Glutamatergic neuron (in vitro differentiated cells): ENCODE measurements at regions not wholly inside any gene's neighbourhood (a gene's known extent, or its start where the extent isn't known, plus 50 kb on each side); places are given as distances from the start of the nearest gene placed in this dataset.
"Not testable (repeated sequence)": the region's sequence is repeated elsewhere in the genome, so short reads cannot be mapped to it uniquely, and the experiment has no call there.

Experiments used
- DNase-seq: peaks from one replicate; pipeline ENCODE4 v3.0.0; 2022
- H3K27ac Mint-ChIP-seq: one replicate; pipeline ENCODE4 v1.8.0; 2020; ENCODE audit warnings: mild to moderate bottlenecking, mixed read lengths, inconsistent platforms; ENCODE audit not compliant: unreplicated experiment
- H3K27me3 Mint-ChIP-seq: one replicate; pipeline ENCODE4 v1.8.0; 2020; ENCODE audit warnings: mild to moderate bottlenecking, moderate library complexity, mixed read lengths, inconsistent platforms; ENCODE audit not compliant: unreplicated experiment
- H3K36me3 Mint-ChIP-seq: one replicate; pipeline ENCODE4 v1.8.0; 2020; ENCODE audit warnings: mild to moderate bottlenecking, mixed read lengths, inconsistent platforms; ENCODE audit not compliant: unreplicated experiment
- H3K4me1 Mint-ChIP-seq: one replicate; pipeline ENCODE4 v1.8.0; 2020; ENCODE audit warnings: mild to moderate bottlenecking, low read depth, mixed read lengths, inconsistent platforms; ENCODE audit not compliant: unreplicated experiment
- H3K4me3 Mint-ChIP-seq: one replicate; pipeline ENCODE4 v1.8.0; 2020; ENCODE audit warnings: mild to moderate bottlenecking, mixed read lengths, inconsistent platforms; ENCODE audit not compliant: unreplicated experiment
- H3K9me3 Mint-ChIP-seq: one replicate; pipeline ENCODE4 v1.8.0; 2020; ENCODE audit warnings: mild to moderate bottlenecking, moderate library complexity, mixed read lengths, inconsistent platforms; ENCODE audit not compliant: unreplicated experiment
- TF ChIP-seq, protein P1 (sequence below): fragments of 200-600 bp; sonication (generic); IDR thresholded peaks from one replicate; pipeline ENCODE4 v1.5.0; 2021; ENCODE audit not compliant: partially characterized antibody, unreplicated experiment

GRCh38 chr5:174892742-174893141 is 168.4 kb downstream of the MSX2 start:
- H3K4me1 Mint-ChIP-seq, result no peaks in the 10 kb centered on the region
- TF ChIP-seq, protein P1, sequence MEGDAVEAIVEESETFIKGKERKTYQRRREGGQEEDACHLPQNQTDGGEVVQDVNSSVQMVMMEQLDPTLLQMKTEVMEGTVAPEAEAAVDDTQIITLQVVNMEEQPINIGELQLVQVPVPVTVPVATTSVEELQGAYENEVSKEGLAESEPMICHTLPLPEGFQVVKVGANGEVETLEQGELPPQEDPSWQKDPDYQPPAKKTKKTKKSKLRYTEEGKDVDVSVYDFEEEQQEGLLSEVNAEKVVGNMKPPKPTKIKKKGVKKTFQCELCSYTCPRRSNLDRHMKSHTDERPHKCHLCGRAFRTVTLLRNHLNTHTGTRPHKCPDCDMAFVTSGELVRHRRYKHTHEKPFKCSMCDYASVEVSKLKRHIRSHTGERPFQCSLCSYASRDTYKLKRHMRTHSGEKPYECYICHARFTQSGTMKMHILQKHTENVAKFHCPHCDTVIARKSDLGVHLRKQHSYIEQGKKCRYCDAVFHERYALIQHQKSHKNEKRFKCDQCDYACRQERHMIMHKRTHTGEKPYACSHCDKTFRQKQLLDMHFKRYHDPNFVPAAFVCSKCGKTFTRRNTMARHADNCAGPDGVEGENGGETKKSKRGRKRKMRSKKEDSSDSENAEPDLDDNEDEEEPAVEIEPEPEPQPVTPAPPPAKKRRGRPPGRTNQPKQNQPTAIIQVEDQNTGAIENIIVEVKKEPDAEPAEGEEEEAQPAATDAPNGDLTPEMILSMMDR, result no peak
- H3K27me3 Mint-ChIP-seq, result no peaks in the 10 kb centered on the region
- no peak for DNase-seq
- peaks cover 6% of the 10 kb centered on the region for H3K36me3 Mint-ChIP-seq
- H3K4me3 Mint-ChIP-seq, result no peak overlapping the region
- no peak overlapping the region for H3K27ac Mint-ChIP-seq
- no peaks in the 10 kb centered on the region for H3K9me3 Mint-ChIP-seq

DNA sequence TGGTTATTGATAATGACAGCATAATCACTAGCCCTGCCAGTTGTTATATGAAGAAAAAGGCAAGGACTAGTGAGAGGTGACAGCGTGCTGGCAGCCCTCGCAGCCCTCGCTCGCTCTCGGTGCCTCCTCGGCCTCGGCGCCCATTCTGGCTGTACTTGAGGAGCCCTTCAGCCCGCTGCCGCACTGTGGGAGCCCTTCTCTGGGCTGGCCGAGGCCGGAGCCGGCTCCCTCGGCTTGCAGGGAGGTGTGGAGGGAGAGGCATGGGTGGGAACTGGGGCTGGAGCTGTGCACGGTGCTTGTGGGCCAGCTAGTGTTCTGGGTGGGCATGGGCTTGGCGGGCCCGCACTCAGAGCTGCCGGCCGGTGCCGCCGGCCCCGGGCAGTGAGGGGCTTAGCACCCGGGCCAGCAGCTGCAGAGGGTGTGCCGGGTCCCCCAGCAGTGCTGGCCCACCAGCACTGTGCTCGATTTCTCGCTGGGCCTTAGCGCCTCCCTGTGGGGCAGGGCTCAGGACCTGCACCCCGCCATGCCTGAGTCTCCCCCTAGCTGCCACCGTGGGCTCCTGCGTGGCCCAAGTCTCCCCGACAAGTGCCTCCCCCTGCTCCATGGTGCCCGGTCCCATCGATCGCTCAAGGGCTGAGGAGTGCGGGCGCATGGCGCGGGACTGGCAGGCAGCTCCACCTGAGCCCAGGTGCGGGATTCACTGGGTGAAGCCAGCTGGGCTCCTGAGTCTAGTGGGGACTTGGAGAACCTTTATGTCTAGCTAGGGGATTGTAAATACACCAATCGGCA is 156.2 kb downstream of the MSX2 start:
- not testable (repeated sequence) for H3K4me1 Mint-ChIP-seq, H3K4me3 Mint-ChIP-seq, H3K27me3 Mint-ChIP-seq, DNase-seq, H3K27ac Mint-ChIP-seq, H3K9me3 Mint-ChIP-seq
- H3K36me3 Mint-ChIP-seq, result peaks cover 11% of the 10 kb centered on the region

DNA sequence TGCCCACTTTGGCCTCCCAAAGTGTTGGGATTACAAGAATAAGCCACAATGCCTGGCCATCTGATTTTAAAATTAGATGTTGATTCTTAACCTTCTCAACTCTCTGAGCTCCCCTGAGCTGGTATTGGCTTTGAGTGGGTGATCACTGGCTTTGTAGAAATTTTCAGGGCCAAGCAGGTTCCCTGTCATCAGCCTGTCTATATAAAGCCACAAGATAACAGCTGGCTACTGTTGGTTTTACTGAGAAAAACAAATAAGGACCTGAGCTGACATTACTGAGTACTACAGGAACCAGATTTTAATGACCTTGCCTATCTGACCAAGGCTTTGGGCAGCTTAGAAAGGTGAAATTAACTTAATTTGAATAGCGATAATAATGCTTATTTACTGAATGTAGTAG is 153.6 kb downstream of the MSX2 start:
- no peak for DNase-seq
- H3K9me3 Mint-ChIP-seq, result peaks cover 2% of the 10 kb centered on the region
- H3K4me3 Mint-ChIP-seq, result no peak overlapping the region
- H3K4me1 Mint-ChIP-seq, result peaks cover 2% of the 10 kb centered on the region
- peaks cover 11% of the 10 kb centered on the region for H3K36me3 Mint-ChIP-seq
- peaks cover 4% of the 10 kb centered on the region for H3K27me3 Mint-ChIP-seq
- TF ChIP-seq, protein P1, result no peak
- no peak overlapping the region for H3K27ac Mint-ChIP-seq

GRCh38 chr5:174872271-174872670 is 147.9 kb downstream of the MSX2 start:
- Mint-ChIP-seq H3K36me3 (no peaks in the 10 kb centered on the region), H3K4me1 (peaks cover 2% of the 10 kb centered on the region), H3K4me3 (no peak overlapping the region), H3K27ac (no peak overlapping the region), H3K27me3 (peaks cover 4% of the 10 kb centered on the region), H3K9me3 (no peaks in the 10 kb centered on the region)
- no peak for DNase-seq
- TF ChIP-seq, protein P1, result no peak

- TF ChIP-seq, protein P1, result no peak
- no peak overlapping the region for H3K4me3 Mint-ChIP-seq
- no peak overlapping the region for H3K27ac Mint-ChIP-seq
- no peaks in the 10 kb centered on the region for H3K27me3 Mint-ChIP-seq
- no peak for DNase-seq
- peaks cover 14% of the 10 kb centered on the region for H3K4me1 Mint-ChIP-seq
- H3K9me3 Mint-ChIP-seq, result peaks cover 2% of the 10 kb centered on the region
- H3K36me3 Mint-ChIP-seq, result no peaks in the 10 kb centered on the region
These were observed 127.8 kb downstream of the MSX2 start for GRCh38 chr5:174852143-174852542.
